ENCODE measurements at regions not wholly inside any gene's neighbourhood (a gene's known extent, or its start where the extent isn't known, plus 50 kb on each side); places are given as distances from the start of the nearest gene placed in this dataset.

DNA sequence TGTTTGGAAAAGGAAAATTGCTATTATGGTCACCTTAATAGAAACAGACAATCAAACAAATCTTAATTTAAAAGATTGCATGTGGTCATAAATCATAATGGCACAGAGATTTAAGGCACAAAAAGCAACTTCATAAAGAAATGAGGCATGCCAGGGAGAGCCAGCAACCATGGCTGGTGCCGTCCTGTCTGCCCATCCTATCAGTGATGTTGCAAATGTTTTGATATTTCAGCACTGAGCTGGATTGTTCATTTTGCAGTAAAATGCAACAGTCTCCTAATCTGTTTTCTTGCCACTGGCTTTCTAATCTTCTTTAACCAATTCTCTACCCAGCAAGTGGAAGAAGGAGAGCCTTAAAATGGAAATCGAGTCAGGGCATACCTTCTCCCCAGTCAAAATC is 249.8 kb downstream of the SAMD5 start:
- peaks cover 0 to 8% of the 10 kb centered on the region in 2 donors for H3K9me3 ChIP-seq
- TF ChIP-seq, protein P1, sequence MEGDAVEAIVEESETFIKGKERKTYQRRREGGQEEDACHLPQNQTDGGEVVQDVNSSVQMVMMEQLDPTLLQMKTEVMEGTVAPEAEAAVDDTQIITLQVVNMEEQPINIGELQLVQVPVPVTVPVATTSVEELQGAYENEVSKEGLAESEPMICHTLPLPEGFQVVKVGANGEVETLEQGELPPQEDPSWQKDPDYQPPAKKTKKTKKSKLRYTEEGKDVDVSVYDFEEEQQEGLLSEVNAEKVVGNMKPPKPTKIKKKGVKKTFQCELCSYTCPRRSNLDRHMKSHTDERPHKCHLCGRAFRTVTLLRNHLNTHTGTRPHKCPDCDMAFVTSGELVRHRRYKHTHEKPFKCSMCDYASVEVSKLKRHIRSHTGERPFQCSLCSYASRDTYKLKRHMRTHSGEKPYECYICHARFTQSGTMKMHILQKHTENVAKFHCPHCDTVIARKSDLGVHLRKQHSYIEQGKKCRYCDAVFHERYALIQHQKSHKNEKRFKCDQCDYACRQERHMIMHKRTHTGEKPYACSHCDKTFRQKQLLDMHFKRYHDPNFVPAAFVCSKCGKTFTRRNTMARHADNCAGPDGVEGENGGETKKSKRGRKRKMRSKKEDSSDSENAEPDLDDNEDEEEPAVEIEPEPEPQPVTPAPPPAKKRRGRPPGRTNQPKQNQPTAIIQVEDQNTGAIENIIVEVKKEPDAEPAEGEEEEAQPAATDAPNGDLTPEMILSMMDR (IDR thresholded peaks at IDR 0.05), result no peak
- TF ChIP-seq POLR2AphosphoS5 (IDR thresholded peaks at IDR 0.05) (no peak), POLR2A (IDR thresholded peaks at IDR 0.05) (no peak)
- no peaks in the 10 kb centered on the region for H3K36me3 ChIP-seq
- H3K4me3 ChIP-seq, result no peak overlapping the region
- intact Hi-C loops (cut with DNase I; ENCODE audit: low total_unique reads), result no loop called here
- no peak overlapping the region for H3K27ac ChIP-seq
- H3K27me3 ChIP-seq, result no peaks in the 10 kb centered on the region
- DNase-seq (ENCODE audit: low spot score in 2 of 2), result no peak
- no peaks in the 10 kb centered on the region for H3K4me1 ChIP-seq

DNA sequence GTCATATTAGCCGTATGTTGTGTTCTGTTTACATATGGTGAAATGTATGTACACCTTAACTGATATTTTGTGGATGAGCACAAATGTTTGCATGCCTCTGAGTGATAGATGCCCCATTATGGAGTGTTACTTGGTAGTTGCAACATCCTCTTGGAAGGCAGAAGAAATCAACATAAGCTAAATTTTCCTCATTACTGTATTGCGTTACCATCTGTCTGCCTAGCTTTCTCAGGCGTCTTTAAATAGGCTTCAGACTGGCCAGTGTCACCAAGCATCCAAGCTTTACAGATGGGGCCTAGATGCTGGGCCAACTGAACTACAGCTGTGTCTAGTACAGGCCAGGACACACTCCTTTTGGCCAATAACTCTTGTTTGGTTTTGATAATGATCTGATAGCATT is 250.6 kb downstream of the SAMD5 start:
- Histone ChIP-seq H3K4me3 (no peak overlapping the region), H3K9me3 (peaks cover 0 to 8% of the 10 kb centered on the region in 2 donors), H3K27ac (no peak overlapping the region), H3K4me1 (no peaks in the 10 kb centered on the region), H3K27me3 (no peaks in the 10 kb centered on the region), H3K36me3 (no peaks in the 10 kb centered on the region)
- intact Hi-C loops (cut with DNase I; ENCODE audit: low total_unique reads), result no loop called here
- TF ChIP-seq POLR2A (IDR thresholded peaks at IDR 0.05) (no peak), POLR2AphosphoS5 (IDR thresholded peaks at IDR 0.05) (no peak)
- TF ChIP-seq, protein P1 (IDR thresholded peaks at IDR 0.05), result no peak
- DNase-seq (ENCODE audit: low spot score in 2 of 2), result no peak

GRCh38 chr6:147759536-147759935 is 251.0 kb downstream of the SAMD5 start:
- H3K4me1 ChIP-seq, result no peaks in the 10 kb centered on the region
- TF ChIP-seq, protein P1 (IDR thresholded peaks at IDR 0.05), result no peak
- TF ChIP-seq POLR2AphosphoS5 (IDR thresholded peaks at IDR 0.05) (no peak), POLR2A (IDR thresholded peaks at IDR 0.05) (no peak)
- intact Hi-C loops (cut with DNase I; ENCODE audit: low total_unique reads), result no loop called here
- H3K27me3 ChIP-seq, result no peaks in the 10 kb centered on the region
- H3K4me3 ChIP-seq, result no peak overlapping the region
- H3K27ac ChIP-seq, result no peak overlapping the region
- H3K36me3 ChIP-seq, result no peaks in the 10 kb centered on the region
- peaks cover 0 to 5% of the 10 kb centered on the region in 2 donors for H3K9me3 ChIP-seq
- no peak for DNase-seq (ENCODE audit: low spot score in 2 of 2)

GRCh38 chr6:147765541-147765940 is 257.1 kb downstream of the SAMD5 start:
- Histone ChIP-seq H3K4me1 (no peaks in the 10 kb centered on the region), H3K4me3 (no peak overlapping the region), H3K27ac (no peak overlapping the region), H3K27me3 (no peaks in the 10 kb centered on the region), H3K36me3 (no peaks in the 10 kb centered on the region), H3K9me3 (no peaks in the 10 kb centered on the region)
- no peak for TF ChIP-seq POLR2A (IDR thresholded peaks at IDR 0.05)
- TF ChIP-seq POLR2AphosphoS5 (IDR thresholded peaks at IDR 0.05), result no peak
- TF ChIP-seq, protein P1 (IDR thresholded peaks at IDR 0.05), result no peak
- intact Hi-C loops (cut with DNase I; ENCODE audit: low total_unique reads), result no loop called here
- DNase-seq (ENCODE audit: low spot score in 2 of 2), result no peak

DNA sequence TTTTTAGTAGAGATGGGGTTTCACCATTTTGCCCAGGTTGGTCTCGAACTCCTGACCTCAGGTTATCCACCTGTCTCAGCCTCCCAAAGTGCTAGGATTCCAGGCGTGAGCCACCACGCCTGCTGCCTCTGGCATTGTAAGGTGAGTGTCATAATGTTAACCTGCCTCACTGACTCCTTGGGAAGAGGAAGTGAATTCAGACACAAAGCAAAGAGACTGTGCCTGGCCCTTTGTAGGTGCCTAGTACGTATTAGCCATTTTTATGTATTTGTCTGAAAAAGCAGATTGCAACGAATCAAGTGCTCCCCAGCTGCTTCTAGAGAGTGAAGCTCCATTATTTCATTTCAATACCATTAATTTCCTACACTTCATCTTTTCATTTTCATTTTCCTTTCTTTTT is 260.5 kb downstream of the SAMD5 start:
- Histone ChIP-seq H3K9me3 (no peaks in the 10 kb centered on the region), H3K36me3 (no peaks in the 10 kb centered on the region), H3K27me3 (no peaks in the 10 kb centered on the region), H3K27ac (no peak overlapping the region), H3K4me3 (no peak overlapping the region), H3K4me1 (no peaks in the 10 kb centered on the region)
- no peak for DNase-seq (ENCODE audit: low spot score in 2 of 2)
- intact Hi-C loops (cut with DNase I; ENCODE audit: low total_unique reads), result no loop called here
- TF ChIP-seq POLR2AphosphoS5 (IDR thresholded peaks at IDR 0.05) (no peak), POLR2A (IDR thresholded peaks at IDR 0.05) (no peak)
- TF ChIP-seq, protein P1 (IDR thresholded peaks at IDR 0.05), result no peak

Data from breast epithelium (tissue), 4 donors.